ENCODE measurements at regions not wholly inside any gene's neighbourhood (a gene's known extent, or its start where the extent isn't known, plus 50 kb on each side); places are given as distances from the start of the nearest gene placed in this dataset.

DNA sequence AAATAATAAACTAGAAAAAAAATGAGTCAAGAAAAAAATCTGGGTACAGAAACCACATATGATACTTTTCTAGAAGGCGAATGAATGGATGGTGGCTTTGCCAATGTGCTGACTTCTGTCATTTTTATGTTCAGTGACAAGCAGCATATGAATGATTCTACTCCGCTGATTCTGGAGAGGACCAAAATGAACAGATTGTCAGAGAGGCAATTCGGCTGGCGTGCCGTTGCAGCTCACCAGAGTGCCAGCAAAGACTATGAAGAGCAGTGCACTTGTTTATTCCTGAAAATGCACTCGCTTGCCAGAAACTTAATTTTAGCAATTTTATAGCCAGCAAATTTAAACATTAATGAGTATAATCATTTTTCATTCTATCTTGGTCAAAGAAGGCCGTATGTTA lies 105.9 kb upstream of the NYAP2 start:
- no peak for DNase-seq
- no peak overlapping the region for H3K27ac ChIP-seq (ENCODE audit: low read depth in 2 of 2, low read length in 2 of 2)
- intact Hi-C loops (cut with DNase I): no loop called here
- TF ChIP-seq CTCF (IDR thresholded peaks at IDR 0.05; ENCODE audit: borderline replicate concordance, extremely low read depth, insufficient read depth): no peak
- no peak overlapping the region for H3K4me3 ChIP-seq (ENCODE audit: low read length in 3 of 3)
- H3K9ac ChIP-seq (ENCODE audit: low read length in 3 of 3): no peak overlapping the region
- no peaks in the 10 kb centered on the region for H3K27me3 ChIP-seq (ENCODE audit: control insufficient read depth, insufficient read depth, low read length)
- H3K9me3 ChIP-seq (ENCODE audit: control insufficient read depth in 2 of 3, insufficient read depth in 1 of 3, low read length in 3 of 3): no peaks in the 10 kb centered on the region
- FAIRE-seq: no peak
- no peaks in the 10 kb centered on the region for H3K36me3 ChIP-seq (ENCODE audit: control insufficient read depth in 2 of 3, insufficient read depth in 3 of 3, low read length in 3 of 3)
- no peaks in the 10 kb centered on the region for H3K4me1 ChIP-seq (ENCODE audit: control insufficient read depth in 2 of 3, insufficient read depth in 2 of 3, low read depth in 1 of 3, low read length in 3 of 3)

DNA sequence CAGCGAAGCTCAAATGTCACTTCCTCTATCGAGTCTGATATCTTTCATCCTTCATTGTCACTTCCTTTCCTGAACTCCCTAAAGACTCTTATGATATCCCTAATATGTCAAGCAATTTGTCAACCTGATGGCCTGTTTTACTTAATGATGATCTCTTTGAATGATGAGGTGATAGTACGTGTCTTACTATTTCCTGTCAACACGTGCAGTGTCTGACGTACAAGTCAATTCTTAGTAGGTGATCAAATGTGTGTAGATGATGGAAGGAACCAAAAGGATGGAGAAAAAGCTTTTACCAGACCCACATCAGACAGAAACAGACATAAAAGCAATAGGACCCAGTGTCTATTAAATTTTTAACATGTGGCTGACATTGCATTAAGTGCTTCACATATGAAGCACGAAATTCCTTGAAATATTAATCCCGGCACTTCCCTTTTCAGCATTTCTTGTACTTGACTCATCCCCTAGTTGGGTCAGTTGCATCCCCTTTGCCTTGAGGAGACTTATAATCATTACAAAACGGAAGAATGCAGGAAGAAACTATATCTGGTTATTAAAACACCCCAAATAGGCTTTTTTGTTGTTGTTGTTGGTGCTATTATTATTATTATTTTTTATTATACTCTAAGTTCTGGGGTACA lies 108.6 kb upstream of the NYAP2 start:
- H3K9me3 ChIP-seq (ENCODE audit: control insufficient read depth in 2 of 3, insufficient read depth in 1 of 3, low read length in 3 of 3): no peaks in the 10 kb centered on the region
- TF ChIP-seq CTCF (IDR thresholded peaks at IDR 0.05; ENCODE audit: borderline replicate concordance, extremely low read depth, insufficient read depth): no peak
- no peaks in the 10 kb centered on the region for H3K36me3 ChIP-seq (ENCODE audit: control insufficient read depth in 2 of 3, insufficient read depth in 3 of 3, low read length in 3 of 3)
- intact Hi-C loops (cut with DNase I): no loop called here
- no peaks in the 10 kb centered on the region for H3K27me3 ChIP-seq (ENCODE audit: control insufficient read depth, insufficient read depth, low read length)
- H3K27ac ChIP-seq (ENCODE audit: low read depth in 2 of 2, low read length in 2 of 2): no peak overlapping the region
- no peak overlapping the region for H3K9ac ChIP-seq (ENCODE audit: low read length in 3 of 3)
- H3K4me3 ChIP-seq (ENCODE audit: low read length in 3 of 3): no peak overlapping the region
- no peak for DNase-seq
- no peaks in the 10 kb centered on the region for H3K4me1 ChIP-seq (ENCODE audit: control insufficient read depth in 2 of 3, insufficient read depth in 2 of 3, low read depth in 1 of 3, low read length in 3 of 3)
- FAIRE-seq: no peak

GRCh38 chr2:225289659-225290058 lies 109.9 kb upstream of the NYAP2 start:
- H3K27ac ChIP-seq (ENCODE audit: low read depth in 2 of 2, low read length in 2 of 2): no peak overlapping the region
- no peak overlapping the region for H3K4me3 ChIP-seq (ENCODE audit: low read length in 3 of 3)
- H3K9me3 ChIP-seq (ENCODE audit: control insufficient read depth in 2 of 3, insufficient read depth in 1 of 3, low read length in 3 of 3): no peaks in the 10 kb centered on the region
- H3K36me3 ChIP-seq (ENCODE audit: control insufficient read depth in 2 of 3, insufficient read depth in 3 of 3, low read length in 3 of 3): no peaks in the 10 kb centered on the region
- no peak for TF ChIP-seq CTCF (IDR thresholded peaks at IDR 0.05; ENCODE audit: borderline replicate concordance, extremely low read depth, insufficient read depth)
- intact Hi-C loops (cut with DNase I): loop anchor here (10.0 kb wide), 1 partner anchor 365 kb away; no protein-coding TSS in a partner anchor
- DNase-seq (no peak), FAIRE-seq (no peak)
- H3K27me3 ChIP-seq (ENCODE audit: control insufficient read depth, insufficient read depth, low read length): no peaks in the 10 kb centered on the region
- H3K4me1 ChIP-seq (ENCODE audit: control insufficient read depth in 2 of 3, insufficient read depth in 2 of 3, low read depth in 1 of 3, low read length in 3 of 3): no peaks in the 10 kb centered on the region
- no peak overlapping the region for H3K9ac ChIP-seq (ENCODE audit: low read length in 3 of 3)

DNA sequence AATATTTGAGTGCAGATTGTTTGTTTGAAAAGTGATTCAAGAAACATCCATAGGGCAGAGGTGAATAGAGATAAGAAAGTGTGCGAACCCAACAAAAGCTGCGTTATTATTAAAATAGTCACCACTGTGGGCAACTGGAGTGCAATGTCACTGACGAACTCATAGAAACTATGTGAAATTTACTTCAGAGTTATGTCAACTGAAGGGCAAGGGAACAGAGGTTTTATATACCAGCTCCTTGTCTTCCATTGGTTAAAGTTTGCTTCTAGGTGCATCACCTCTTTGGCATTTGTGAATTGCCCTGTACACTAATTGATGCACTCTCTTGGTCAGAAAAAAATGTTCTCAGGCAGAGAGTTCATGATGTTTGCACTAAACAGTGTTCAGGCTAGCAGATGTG lies 110.5 kb upstream of the NYAP2 start:
- no peak for DNase-seq
- intact Hi-C loops (cut with DNase I): loop anchor here (10.0 kb wide), 1 partner anchor 366 kb away; no protein-coding TSS in a partner anchor
- FAIRE-seq: no peak

More for the DNA sequence above, 110.5 kb upstream of the NYAP2 start:
- H3K9me3 ChIP-seq (ENCODE audit: control insufficient read depth in 2 of 3, insufficient read depth in 1 of 3, low read length in 3 of 3): no peaks in the 10 kb centered on the region
- no peaks in the 10 kb centered on the region for H3K36me3 ChIP-seq (ENCODE audit: control insufficient read depth in 2 of 3, insufficient read depth in 3 of 3, low read length in 3 of 3)
- H3K4me1 ChIP-seq (ENCODE audit: control insufficient read depth in 2 of 3, insufficient read depth in 2 of 3, low read depth in 1 of 3, low read length in 3 of 3): no peaks in the 10 kb centered on the region
- H3K9ac ChIP-seq (ENCODE audit: low read length in 3 of 3): no peak overlapping the region
- no peak overlapping the region for H3K27ac ChIP-seq (ENCODE audit: low read depth in 2 of 2, low read length in 2 of 2)
- no peak overlapping the region for H3K4me3 ChIP-seq (ENCODE audit: low read length in 3 of 3)
- no peak for TF ChIP-seq CTCF (IDR thresholded peaks at IDR 0.05; ENCODE audit: borderline replicate concordance, extremely low read depth, insufficient read depth)
- H3K27me3 ChIP-seq (ENCODE audit: control insufficient read depth, insufficient read depth, low read length): no peaks in the 10 kb centered on the region

All from kidney (tissue), 13 donors.